NCI-H2029 treated with DMSO at 0.1 percent for 48 hours (cell line): ENCODE measurements at regions not wholly inside any gene's neighbourhood (a gene's known extent, or its start where the extent isn't known, plus 50 kb on each side); places are given as distances from the start of the nearest gene placed in this dataset.

Experiments used
- DNase-seq: peaks from one replicate; lab custom pipeline; 2025; lab: John Stamatoyannopoulos, UW

- DNase-seq = no peak
Observed at GRCh38 chr9:129283705-129284606, 105.9 kb upstream of the IER5L start.

GRCh38 chr9:129283291-129283691 lies 105.2 kb upstream of the IER5L start:
- DNase-seq = no peak

DNA sequence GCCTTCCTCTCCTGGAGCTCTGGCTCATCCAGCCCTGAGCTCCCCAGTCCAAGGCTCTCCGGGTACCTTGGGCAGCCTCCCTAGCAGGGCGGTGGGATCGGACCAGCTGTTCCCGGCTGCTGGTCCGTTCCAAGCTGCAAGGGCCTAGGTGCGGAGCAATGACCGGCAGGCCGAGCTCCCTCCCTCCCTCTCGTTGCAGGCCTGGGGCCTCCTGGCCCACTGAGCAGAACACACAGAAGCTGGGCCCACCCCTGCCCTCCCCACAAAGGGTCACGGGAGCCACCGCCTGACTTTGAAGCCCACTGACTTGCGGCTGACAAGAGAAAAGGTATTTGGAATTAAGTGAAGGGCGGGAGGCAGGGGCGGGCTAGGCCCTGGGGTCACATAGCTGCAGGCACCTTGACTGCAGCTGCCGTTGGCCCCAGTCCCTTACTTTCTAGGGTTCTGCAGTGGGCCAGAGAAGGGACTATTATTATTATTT lies 104.7 kb upstream of the IER5L start:
- no peak for DNase-seq

GRCh38 chr9:129282272-129282671 lies 104.2 kb upstream of the IER5L start:
- DNase-seq = no peak

DNA sequence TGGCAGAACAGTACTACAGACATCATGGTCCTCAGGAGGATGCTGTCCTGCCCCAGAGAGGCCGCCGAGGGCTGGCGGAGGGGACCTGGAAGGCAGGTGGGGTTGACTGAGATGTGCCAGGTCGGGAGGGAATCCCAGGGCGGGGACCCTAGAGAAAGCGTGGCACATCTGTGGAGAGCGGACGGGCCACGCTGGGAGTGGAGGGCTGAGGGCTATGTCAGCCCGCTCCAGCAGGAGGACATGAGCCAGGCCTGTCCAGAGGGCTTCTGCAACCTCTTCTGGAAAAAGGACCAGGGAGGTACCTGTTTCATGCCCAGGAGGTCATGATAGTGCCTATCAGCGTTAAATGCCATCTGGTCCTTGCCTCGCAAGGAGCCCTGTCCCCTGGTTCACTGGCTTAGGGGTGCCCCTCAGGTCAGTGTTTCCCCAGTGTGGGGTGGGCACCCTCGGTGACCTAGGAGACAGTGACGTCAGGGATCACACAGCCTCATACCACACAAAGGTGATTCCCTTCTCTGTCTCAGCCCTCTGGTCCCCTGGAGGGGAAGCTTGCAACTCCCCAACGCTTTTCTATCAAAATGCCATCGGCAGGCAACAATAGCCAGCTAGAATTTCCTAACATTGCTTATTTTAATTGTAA lies 103.6 kb upstream of the IER5L start:
- DNase-seq = no peak

GRCh38 chr9:129280623-129281271 lies 102.7 kb upstream of the IER5L start:
- DNase-seq = no peak

GRCh38 chr9:129280236-129280622 lies 102.2 kb upstream of the IER5L start:
- DNase-seq = no peak

DNA sequence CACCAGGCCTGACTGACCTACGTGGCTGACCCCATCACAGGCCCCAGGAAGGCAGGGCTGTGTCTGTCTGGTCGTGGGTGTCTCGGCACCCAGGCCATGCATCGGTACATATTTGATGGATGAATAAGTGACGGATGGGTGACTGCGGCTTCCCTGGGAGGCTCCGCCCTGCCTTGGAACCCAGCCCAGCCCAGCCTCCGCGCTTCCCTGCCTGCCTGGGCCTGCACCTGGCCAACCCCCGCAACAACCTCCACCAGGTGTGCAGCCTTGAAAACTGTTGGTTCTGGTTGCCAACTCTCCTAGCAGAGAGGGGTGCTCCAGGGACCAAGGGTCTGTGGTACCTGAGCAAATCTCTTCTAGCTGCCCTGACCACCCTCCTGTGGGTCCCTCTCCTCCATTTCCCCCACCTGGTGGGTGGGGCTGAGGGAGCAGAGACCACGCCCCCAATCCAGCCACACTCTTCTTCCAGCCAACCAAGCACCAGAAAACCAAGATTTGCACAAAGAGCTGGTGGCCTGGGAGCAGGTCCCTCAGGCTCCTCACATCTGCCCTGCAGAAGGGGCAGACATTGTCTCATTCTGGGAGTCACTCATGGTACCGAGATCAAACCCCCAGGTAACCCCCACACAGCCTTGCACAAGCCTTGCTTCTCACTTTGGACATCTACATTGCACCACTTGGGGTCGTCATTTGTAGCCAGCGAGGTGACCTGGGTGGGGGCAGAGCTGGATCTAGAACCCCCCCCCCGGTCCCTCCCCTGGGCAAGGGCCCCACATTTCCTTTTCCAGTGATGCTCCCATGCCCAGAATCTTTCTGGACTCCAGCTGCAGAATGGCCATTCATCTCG lies 100.6 kb upstream of the IER5L start:
- DNase-seq = peak; percentile 55

DNA sequence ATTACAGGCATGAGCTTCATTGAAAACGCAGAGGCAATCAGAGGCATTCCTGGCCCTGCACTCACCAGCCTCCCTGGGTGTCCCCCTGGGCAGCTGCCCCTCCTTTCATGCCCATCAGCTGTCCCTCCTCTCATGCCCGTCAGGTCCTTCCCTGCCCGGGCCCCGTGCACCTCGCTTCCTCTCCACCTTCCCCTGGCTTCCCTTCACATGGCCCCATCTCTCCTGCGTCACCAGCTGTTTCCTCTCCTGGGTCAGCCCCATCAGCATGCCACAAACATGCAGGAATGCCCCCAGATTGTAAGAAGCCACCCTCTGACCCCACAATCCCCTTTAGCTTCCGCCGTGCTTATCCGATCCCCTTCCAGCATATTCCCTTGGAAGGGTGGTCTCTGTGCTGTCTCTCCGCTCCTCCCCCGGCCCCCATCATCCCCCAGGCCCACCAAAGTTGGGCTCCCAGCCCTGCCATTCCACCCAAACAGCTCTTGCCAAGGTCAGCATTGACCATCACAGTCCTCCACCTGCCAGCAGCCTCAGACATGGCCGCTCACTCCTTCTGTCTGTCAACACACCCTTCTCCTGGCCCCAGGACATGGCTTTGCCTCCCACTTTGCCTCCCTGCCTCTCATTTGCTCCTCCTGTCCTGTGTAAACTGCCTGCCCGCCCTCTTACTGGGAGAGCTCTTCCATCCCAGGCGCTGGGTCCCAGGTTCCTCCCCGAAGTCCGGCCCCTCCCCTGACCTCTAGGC lies 98.6 kb upstream of the IER5L start:
- DNase-seq = no peak

DNA sequence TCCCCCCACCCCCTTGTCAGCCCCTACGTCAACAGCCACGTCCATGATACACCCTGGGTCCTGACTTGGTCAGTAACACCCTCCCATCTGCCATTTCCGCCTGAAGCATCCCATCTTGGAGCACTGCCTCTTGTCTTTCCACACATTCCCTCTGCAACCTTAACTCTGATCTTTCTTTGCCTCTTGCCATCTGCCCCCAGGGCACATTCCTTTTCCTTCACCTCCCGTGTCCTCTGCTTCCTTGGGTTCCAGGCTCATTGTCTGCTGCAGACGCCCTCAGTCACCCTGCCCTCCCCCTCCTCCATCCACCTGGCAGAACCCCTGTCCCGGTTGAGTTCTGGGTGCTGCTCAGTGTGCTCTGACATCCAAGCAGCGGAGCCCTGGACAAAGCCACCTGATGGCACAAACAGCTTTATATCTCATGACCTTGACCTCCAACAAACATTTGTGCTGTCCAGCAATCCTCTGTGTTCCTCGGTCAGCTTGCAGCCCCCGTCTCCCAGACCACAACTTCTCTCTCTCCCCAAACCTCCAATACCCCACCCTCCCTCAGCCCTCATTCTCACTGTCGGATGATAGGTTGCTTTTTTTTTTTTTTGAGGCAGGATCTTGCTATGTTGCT lies 97.7 kb upstream of the IER5L start:
- DNase-seq = no peak

- DNase-seq = no peak
Observed at GRCh38 chr9:129273941-129274684, 96.1 kb upstream of the IER5L start.

DNA sequence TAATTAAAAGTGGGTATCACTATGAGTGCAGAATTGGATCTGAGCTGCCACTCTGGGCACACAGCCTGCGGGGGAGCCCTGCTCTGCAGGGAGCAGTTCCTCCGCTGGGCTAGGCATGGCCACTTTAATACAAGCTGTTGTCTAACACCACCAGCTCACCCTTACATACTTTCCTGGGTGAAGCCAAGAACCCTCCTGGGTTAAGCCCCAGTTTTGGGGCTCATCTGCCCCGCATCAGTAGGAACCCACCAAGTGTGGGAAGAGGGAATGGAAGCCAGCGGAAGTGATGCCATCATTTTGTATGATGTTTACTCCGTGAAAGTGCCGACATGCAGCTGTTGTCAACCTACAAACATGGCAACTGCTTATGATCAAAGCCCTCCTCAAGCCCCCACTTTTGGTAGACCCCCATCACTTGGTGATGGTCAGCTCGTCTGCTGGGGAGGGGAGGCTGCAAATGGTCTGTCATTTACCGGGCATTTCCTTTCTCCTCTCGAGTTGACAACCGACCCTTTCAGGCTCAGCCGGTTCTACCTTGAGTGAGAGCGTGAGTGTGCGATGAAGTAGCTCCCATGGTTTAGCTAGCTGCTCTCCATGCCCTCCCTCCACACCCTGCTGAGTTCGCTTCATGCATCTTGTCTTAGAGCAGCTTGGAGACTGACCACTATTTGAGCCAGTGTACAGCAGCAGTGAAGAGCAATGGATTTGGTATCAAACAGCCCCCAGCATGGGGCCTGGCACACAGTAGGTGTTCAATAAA lies 95.3 kb upstream of the IER5L start:
- no peak for DNase-seq

DNA sequence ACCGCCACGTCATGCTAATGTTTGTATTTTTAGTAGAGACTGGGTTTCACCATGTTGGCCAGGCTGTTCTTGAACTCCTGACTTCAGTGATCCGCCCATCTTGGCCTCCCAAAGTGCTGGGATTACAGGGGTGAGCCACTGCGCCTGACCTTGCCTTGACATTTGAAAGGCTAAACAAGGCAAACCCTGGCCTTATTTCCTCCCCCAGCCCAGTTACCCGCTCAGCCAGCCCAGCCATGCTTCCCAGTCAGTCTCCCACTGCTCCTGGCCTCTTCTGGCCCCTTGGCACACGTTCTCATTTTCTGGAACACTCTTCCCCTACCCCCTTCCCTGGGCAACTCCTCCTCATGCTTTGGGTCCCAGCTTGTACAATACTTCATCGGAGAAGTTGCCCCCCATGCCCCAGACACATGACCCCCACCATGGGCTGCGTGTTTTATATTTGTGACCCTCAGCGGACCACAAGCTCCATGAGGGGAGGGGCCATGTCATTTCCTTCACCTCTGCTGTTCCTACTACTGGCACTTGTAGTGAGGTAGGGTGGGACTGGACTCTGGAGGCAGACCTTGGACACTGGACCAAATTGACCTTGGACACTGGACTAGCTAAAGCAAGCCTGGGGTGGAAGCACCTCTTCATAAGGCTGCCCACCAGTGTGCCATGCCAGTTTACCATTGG lies 94.4 kb upstream of the IER5L start:
- no peak for DNase-seq

- no peak for DNase-seq
Observed at GRCh38 chr9:129270903-129271431, 92.9 kb upstream of the IER5L start.

- DNase-seq = no peak
Observed at GRCh38 chr9:129270205-129270604, 92.1 kb upstream of the IER5L start.

DNA sequence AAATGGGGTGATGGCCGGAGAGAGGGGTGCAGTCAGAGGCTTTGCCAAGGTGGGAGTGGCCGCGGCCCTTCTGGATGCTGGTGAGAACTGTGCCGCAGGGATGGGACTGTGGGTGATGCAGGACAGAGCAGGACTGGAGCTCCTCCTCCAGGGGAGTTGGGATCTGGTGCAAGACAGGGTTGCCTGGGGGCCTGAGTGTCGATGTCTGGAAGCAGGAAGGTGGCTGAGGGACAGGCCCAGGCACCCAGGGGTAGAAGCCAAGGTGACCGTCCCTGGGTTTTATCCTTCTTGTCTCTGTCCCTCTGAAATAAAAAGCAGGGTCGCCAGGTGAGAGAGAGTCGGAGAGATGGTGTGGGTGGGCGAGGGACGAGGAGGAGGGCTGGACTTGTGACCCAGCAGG lies 89.1 kb upstream of the IER5L start:
- DNase-seq = no peak

- no peak for DNase-seq
Observed at GRCh38 chr9:129266536-129266935, 88.5 kb upstream of the IER5L start.

DNA sequence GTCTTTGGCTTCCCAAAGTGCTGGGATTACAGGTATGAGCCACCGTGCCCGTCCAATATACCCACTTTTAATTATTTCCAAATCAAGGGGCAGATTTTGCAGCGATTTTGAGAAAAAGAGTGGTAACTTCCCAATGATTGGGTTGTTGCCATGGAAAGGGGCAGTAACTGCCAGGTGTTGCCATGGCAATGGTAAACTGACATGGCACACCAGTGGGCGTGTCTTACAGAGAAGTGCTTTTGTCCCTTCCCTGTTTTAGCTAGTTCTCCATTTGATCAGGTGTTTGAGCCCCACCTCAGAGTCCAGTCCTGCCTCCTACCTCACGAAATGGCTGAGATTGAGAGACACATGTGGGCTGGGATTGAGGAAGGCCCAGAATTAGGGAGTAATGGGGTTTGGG lies 86.3 kb upstream of the IER5L start:
- DNase-seq = no peak
